Stimulated activated naive B cell treated with anti-CD40 and anti-IgM and Interleukin-4, amounts not matched to agents 10 μg/mL and 1 μg/mL and 100 μg/mL, for 72 hours (primary cell): ENCODE measurements at regions not wholly inside any gene's neighbourhood (a gene's known extent, or its start where the extent isn't known, plus 50 kb on each side); places are given as distances from the start of the nearest gene placed in this dataset.
"Not testable (repeated sequence)": the region's sequence is repeated elsewhere in the genome, so short reads cannot be mapped to it uniquely, and the experiment has no call there.

ENCODE experiments used
- ATAC-seq, 2 donors: fragments of 150-1000 bp; cut with Tn5 transposase; replicated peaks; 2 replicates each; pipeline ENCODE4 v1.10.0; 2021; ENCODE audit warnings: moderate library complexity in 1 of 2
- DNase-seq: peaks from one replicate; pipeline ENCODE4 v3.0.0; 2021
- H3K27ac Mint-ChIP-seq: one replicate; pipeline ENCODE4 v1.8.0; 2022; ENCODE audit warnings: mild to moderate bottlenecking, mixed read lengths
- H3K27me3 Mint-ChIP-seq, 2 donors: one replicate each; pipeline ENCODE4 v1.8.0; 2022; ENCODE audit warnings: mixed read lengths in 2 of 2
- H3K36me3 Mint-ChIP-seq, 2 donors: one replicate each; pipeline ENCODE4 v1.8.0; 2022; ENCODE audit warnings: mixed read lengths in 2 of 2, mild to moderate bottlenecking in 1 of 2
- H3K4me1 Mint-ChIP-seq, 2 donors: one replicate each; pipeline ENCODE4 v1.8.0; 2022; ENCODE audit warnings: mixed read lengths in 2 of 2, mild to moderate bottlenecking in 1 of 2
- H3K4me3 Mint-ChIP-seq, 2 donors: one replicate each; pipeline ENCODE4 v1.8.0; 2022; ENCODE audit warnings: mild to moderate bottlenecking in 2 of 2, mixed read lengths in 2 of 2, moderate library complexity in 1 of 2
- H3K9me3 Mint-ChIP-seq, 2 donors: one replicate each; pipeline ENCODE4 v1.8.0; 2022; ENCODE audit warnings: mixed read lengths in 2 of 2, mild to moderate bottlenecking in 1 of 2

DNA sequence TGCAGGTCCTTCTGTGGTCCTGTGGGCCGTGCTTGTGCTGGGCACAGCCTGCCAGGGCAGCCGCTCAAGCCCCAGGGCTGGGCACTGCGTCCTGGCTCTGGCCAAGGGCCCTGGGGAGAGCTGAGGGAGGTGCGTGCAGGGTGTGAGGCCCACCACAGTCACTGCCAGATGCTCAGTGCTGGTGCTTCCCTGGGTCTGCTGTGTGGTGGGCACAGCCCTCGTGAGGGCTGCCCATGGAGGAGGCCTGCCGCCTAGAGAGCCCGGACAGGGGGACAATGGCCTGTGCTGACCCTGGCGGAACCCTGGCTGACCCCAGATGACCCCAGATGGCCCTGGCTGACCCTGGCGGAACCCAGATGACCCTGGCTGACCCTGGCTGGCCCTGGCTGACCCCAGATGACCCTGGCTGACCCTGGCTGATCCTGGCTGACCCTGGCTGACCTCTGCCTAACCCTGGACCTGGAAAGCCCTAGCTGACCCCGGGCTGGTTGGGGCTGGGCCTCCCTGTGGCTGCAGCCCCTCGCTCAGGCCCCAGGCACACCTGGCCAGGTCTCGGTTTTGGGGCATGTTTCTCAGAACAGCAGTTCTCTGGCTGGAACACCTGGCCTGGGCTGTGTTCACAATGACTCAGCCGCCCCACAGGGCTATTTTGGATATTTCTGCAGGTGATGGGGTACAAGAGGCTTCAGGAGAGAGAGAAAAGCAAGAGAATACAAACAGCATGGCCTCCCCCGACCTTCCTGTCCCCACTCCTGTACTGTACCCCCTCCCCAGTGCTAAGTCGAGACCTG lies 55.4 kb downstream of the TMEM121 start:
- DNase-seq (peak; percentile 68), ATAC-seq (peak; percentile 39 to 42)
- peaks cover 49 to 72% of the 10 kb centered on the region in 2 donors for H3K4me1 Mint-ChIP-seq
- peaks cover 19 to 20% of the 10 kb centered on the region in 2 donors for H3K36me3 Mint-ChIP-seq
- peaks cover 5 to 13% of the 10 kb centered on the region in 2 donors for H3K9me3 Mint-ChIP-seq
- no peaks in the 10 kb centered on the region for H3K27me3 Mint-ChIP-seq
- H3K4me3 Mint-ChIP-seq: peak overlapping the region; percentile 38 to 43
- H3K27ac Mint-ChIP-seq: peak overlapping the region; percentile 100

DNA sequence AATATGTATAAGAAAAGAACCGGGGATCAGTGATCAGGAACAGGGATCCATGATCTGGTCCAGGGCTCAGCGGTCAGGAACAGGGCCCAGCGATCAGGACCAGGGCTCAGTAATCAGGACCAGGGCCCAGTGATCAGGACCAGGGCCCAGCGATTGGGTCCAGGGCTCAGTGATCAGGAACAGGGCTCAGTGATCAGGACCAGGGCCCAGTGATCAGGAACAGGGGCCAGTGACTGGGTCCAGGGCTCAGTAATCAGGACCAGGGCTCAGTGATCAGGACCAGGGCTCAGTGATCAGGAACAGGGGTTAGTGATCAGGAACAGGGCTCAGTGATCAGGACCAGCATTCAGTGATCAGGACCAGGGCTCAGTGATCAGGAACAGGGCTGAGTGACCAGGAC lies 56.3 kb downstream of the TMEM121 start:
- H3K27me3 Mint-ChIP-seq: no peaks in the 10 kb centered on the region
- no peak for DNase-seq

DNA sequence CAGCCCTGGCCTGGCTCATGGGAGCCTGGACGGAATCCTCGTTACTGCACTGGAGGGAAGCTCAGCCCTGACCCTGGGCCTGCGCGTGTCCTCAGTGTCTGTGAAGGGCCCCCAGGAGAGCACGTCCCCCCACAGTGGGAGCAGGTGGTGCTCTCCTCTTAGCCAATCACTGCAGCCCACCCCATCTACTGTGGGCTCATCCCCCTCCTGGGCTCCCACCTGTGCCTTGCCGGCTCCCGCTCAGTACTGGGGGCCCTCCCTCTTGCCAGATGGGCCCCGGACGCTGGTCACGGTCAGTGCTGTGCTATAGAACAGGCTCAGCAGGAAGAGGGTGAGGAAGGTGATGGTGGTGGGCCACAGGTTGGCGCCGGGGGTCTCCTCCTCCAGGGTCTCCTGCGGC lies 57.5 kb downstream of the TMEM121 start:
- ATAC-seq, H3K27me3 Mint-ChIP-seq, DNase-seq, H3K4me3 Mint-ChIP-seq: not testable (repeated sequence)
- peak overlapping the region; percentile 20 for H3K27ac Mint-ChIP-seq
- peaks cover 5 to 13% of the 10 kb centered on the region in 2 donors for H3K9me3 Mint-ChIP-seq
- peaks cover 10 to 13% of the 10 kb centered on the region in 2 donors for H3K36me3 Mint-ChIP-seq
- peaks cover 37 to 71% of the 10 kb centered on the region in 2 donors for H3K4me1 Mint-ChIP-seq

More for the DNA sequence above, 56.3 kb downstream of the TMEM121 start:
- ATAC-seq: no peak
- Mint-ChIP-seq H3K9me3 (peaks cover 5 to 13% of the 10 kb centered on the region in 2 donors), H3K4me3 (peak overlapping the region in 1 of 2 donors; percentile 44), H3K27ac (peak overlapping the region; percentile 100), H3K4me1 (peaks cover 45 to 68% of the 10 kb centered on the region in 2 donors), H3K36me3 (peaks cover 17 to 20% of the 10 kb centered on the region in 2 donors)

DNA sequence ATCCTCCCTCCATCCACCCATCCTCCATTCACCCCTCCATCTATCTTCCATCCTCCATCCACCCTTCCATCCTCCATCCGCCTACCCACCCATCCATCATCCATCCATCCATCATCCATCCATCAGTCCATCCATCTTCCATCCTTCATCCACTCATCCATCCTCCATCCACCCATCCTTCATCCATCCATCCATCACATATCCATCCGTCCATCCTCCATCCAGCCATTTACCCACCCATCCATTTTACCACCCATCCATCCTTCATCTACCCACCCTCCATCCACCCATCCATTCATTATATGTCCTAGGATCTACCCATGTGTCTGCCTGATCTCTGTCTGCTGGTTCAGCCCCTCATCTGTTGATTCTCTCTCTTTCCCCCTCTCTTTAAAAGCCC lies 58.9 kb downstream of the TMEM121 start:
- H3K36me3 Mint-ChIP-seq: peaks cover 10 to 13% of the 10 kb centered on the region in 2 donors
- not testable (repeated sequence) for ATAC-seq, DNase-seq, H3K27me3 Mint-ChIP-seq
- peaks cover 5 to 13% of the 10 kb centered on the region in 2 donors for H3K9me3 Mint-ChIP-seq
- H3K27ac Mint-ChIP-seq: peak overlapping the region; percentile 97
- peak overlapping the region; percentile 56 to 62 for H3K4me3 Mint-ChIP-seq
- H3K4me1 Mint-ChIP-seq: peaks cover 42 to 71% of the 10 kb centered on the region in 2 donors

DNA sequence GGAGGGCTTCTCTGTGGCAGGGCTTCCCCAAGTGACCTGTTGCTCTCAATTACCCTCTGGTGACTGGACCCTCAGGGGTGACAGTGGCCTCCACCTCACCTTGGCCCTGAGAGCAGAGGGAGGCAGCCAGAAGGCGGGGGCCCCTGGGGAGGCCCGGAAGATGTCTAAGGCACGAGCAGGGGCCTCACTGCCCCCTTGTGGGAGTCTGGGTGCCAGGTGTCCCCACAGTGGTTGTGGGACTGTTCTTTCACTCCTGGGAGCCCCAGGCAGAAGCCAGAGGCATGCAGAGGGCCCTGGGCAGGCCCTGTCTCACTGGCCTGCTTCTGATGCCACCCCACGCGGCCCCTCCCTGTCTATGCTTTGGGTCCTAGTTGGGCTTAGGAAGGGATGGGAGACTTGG lies 59.3 kb downstream of the TMEM121 start:
- peaks cover 10 to 13% of the 10 kb centered on the region in 2 donors for H3K36me3 Mint-ChIP-seq
- DNase-seq (peak; percentile 26), ATAC-seq (peak; percentile 44 to 58)
- peak overlapping the region; percentile 56 to 62 for H3K4me3 Mint-ChIP-seq
- H3K9me3 Mint-ChIP-seq: peaks cover 5 to 13% of the 10 kb centered on the region in 2 donors
- H3K4me1 Mint-ChIP-seq: peaks cover 39 to 67% of the 10 kb centered on the region in 2 donors
- peak overlapping the region; percentile 97 for H3K27ac Mint-ChIP-seq
- H3K27me3 Mint-ChIP-seq: not testable (repeated sequence)

DNA sequence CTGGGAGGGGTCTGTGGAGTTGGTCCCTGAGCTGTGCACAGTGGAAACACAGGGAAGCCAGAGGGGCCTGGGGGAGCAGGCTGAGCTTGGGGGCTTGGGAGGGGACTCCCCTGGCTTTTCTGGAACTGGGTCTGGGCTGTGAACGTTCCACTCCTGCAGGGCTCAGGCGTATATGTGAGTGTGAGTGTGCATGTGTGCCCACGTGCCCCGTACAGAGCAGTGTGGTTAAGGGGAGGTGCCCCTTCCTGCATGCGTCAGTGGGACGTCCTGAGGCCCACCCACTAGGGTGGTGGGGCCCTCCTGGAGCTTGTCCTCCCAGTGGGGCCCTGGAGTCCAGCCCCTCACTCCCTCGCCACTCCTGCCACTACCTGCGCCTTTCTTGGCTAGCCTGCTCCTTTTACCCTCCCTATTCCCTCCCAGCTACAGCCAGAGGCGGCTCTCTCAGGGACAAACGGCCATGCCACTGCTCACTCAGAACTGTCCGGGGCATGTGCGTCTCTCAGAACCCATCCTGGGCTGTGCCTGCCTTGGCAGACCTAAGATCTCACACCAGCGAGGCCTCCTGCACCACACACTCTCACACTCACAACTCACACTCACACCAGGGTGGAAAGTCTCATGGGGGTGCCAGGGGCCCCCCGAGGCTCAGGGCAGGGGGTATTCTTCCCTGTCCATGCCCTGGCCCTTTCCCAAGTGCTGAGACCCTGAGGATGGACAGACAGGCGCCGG lies 59.9 kb downstream of the TMEM121 start:
- H3K4me1 Mint-ChIP-seq: peaks cover 34 to 61% of the 10 kb centered on the region in 2 donors
- H3K4me3 Mint-ChIP-seq: peak overlapping the region; percentile 52 to 56
- peak overlapping the region; percentile 97 for H3K27ac Mint-ChIP-seq
- H3K27me3 Mint-ChIP-seq, DNase-seq: not testable (repeated sequence)
- H3K36me3 Mint-ChIP-seq: peaks cover 10 to 13% of the 10 kb centered on the region in 2 donors
- ATAC-seq: peak; percentile 82 to 85
- peaks cover 5 to 13% of the 10 kb centered on the region in 2 donors for H3K9me3 Mint-ChIP-seq

DNA sequence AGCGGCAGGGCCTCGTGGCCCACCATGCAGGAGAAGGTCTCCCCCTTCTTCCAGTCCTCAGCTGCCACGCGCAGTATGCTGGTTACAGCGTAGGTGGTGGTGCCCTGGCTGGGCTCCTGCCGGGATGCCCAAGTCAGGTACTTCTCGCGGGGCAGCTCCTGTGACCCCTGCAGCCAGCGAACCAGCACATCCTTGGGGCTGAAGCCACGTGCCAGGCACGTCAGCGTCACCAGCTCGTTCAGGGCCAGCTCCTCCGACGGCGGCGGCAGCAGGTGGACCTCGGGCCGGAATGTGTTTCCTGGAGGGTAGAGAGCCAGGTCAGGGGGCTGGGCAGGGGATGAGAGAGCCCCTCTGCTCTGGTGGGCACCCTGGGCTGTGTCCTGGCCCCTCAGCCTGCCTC lies 60.7 kb downstream of the TMEM121 start:
- not testable (repeated sequence) for H3K4me3 Mint-ChIP-seq, DNase-seq, ATAC-seq, H3K27me3 Mint-ChIP-seq
- H3K4me1 Mint-ChIP-seq: peaks cover 29 to 53% of the 10 kb centered on the region in 2 donors
- peaks cover 10 to 13% of the 10 kb centered on the region in 2 donors for H3K36me3 Mint-ChIP-seq
- H3K27ac Mint-ChIP-seq: peak overlapping the region; percentile 20
- peaks cover 5 to 13% of the 10 kb centered on the region in 2 donors for H3K9me3 Mint-ChIP-seq

DNA sequence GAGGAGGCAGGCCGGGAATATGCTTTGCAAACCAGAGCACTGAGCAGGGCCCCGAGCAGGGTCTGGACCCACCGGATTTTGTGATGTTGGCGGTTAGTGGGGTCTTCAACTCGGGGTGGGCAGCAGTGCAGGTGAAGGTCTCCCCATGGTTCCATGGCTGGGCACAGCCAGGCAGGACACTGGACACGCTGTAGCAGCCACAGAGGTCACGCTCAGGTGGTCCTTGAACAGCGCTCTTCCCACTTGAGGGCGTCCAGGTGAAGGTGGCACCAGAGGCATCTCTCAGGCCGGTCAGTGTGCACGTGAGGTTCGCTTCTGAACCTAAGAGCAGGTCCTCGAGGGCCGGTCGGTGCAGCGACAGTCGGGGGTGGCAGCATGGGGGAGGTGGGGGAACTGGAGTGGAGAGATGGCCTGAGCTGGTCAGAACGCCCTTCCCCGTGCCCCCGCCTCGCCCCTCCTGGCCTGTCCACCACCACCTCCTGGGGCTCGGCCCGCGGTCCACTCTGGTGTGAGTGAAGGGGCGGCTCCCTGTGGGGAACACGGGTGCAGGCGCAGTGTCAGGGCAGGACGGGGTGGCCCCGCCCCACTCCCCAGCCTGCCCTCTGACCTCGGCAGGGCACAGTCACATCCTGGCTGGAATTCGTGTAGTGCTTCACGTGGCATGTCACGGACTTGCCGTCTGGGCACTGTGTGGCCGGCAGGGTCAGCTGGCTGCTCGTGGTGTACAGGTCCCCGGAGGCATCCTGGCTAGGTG lies 61.3 kb downstream of the TMEM121 start:
- H3K27ac Mint-ChIP-seq: peak overlapping the region; percentile 20
- ATAC-seq, H3K27me3 Mint-ChIP-seq, H3K36me3 Mint-ChIP-seq, H3K4me3 Mint-ChIP-seq, DNase-seq: not testable (repeated sequence)
- peaks cover 24 to 47% of the 10 kb centered on the region in 2 donors for H3K4me1 Mint-ChIP-seq
- peaks cover 4 to 10% of the 10 kb centered on the region in 2 donors for H3K9me3 Mint-ChIP-seq

DNA sequence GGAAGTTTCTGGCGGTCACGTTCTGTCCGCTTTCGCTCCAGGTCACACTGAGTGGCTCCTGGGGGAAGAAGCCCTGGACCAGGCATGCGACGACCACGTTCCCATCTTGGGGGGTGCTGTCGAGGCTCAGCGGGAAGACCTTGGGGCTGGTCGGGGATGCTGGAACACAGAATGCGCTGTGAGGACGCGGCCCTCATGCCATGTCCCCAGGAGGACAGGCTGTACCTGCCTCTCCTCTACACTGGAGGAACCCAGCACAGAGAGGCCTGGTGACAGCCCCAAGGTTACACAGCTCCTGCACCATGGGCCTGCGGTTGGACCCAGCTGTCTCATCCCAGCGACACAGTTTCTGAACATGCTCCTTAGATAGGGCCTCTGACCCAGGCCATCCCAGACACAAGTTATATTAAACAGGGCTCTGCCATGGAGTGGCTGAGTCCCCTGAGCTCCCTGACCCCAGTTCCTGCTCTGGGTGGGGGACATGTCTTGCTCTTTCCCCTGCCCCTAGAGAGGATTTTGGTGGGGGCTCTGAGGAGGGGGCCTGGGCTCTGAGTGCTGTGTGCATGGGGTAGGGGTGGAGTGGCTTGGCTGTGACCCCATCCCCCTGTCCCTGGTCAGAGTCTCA lies 62.0 kb downstream of the TMEM121 start:
- no peak for DNase-seq
- Mint-ChIP-seq H3K9me3 (peaks cover 2 to 7% of the 10 kb centered on the region in 2 donors), H3K4me3 (no peak overlapping the region), H3K4me1 (peaks cover 20 to 43% of the 10 kb centered on the region in 2 donors), H3K27me3 (no peaks in the 10 kb centered on the region), H3K36me3 (peaks cover 6 to 7% of the 10 kb centered on the region in 2 donors), H3K27ac (no peak overlapping the region)
- ATAC-seq: no peak

DNA sequence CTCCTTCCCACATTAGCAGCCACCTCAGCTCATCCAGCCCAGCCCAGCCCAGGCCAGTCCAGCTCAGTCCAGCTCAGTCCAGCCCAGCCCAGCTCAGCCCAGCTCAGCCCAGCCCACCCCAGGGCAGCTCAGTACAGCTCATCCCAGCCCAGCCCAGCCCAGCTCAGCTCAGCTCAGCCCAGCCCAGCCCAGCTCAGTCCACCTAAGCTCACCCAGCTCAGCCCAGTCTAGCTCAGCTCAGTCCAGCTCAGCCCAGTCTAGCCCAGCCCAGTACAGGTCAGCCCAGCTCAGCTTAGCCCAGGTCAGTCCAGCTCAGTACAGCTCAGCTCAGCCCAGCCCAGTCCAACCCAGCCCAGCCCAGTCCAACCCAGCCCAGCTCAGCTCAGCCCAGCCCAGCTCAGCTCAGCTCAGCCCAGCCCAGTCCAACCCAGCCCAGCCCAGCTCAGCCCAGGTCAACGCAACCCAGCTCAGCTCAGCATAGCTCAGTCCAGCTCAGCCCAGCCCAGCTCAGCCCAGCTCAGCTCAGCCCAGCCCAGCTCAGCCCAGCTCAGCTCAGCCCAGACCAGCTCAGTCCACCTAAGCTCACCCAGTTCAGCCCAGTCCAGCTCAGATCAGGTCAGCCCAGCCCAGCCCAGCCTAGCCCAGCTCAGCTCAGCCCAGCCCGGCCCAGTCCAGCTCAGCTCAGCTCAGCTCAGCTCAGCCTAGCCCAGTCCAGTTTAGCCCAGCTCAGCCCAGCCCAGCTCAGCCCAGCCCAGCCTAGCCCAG lies 63.0 kb downstream of the TMEM121 start:
- H3K27me3 Mint-ChIP-seq: no peaks in the 10 kb centered on the region
- peak overlapping the region; percentile 89 for H3K27ac Mint-ChIP-seq
- H3K9me3 Mint-ChIP-seq: peaks cover 2 to 7% of the 10 kb centered on the region in 2 donors
- DNase-seq (no peak), ATAC-seq (no peak)
- peaks cover 6 to 7% of the 10 kb centered on the region in 2 donors for H3K36me3 Mint-ChIP-seq
- H3K4me3 Mint-ChIP-seq: peak overlapping the region in 1 of 2 donors; percentile 21
- H3K4me1 Mint-ChIP-seq: peaks cover 20 to 43% of the 10 kb centered on the region in 2 donors

DNA sequence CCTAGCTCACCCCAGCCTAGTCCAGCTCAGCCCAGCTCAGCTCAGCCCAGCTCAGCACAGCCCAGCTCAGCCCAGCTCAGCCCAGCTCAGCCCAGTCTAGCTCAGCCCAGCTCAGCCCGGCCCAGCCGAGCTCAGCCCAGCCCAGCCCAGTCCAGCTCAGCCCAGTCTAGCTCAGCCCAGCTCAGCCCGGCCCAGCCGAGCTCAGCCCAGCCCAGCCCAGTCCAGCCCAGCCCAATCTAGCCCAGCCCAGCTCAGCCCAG lies 63.5 kb downstream of the TMEM121 start:
- H3K4me3 Mint-ChIP-seq, DNase-seq, H3K9me3 Mint-ChIP-seq, H3K36me3 Mint-ChIP-seq, H3K27me3 Mint-ChIP-seq, ATAC-seq: not testable (repeated sequence)
- Mint-ChIP-seq H3K4me1 (peaks cover 19 to 40% of the 10 kb centered on the region in 2 donors), H3K27ac (peak overlapping the region; percentile 89)

DNA sequence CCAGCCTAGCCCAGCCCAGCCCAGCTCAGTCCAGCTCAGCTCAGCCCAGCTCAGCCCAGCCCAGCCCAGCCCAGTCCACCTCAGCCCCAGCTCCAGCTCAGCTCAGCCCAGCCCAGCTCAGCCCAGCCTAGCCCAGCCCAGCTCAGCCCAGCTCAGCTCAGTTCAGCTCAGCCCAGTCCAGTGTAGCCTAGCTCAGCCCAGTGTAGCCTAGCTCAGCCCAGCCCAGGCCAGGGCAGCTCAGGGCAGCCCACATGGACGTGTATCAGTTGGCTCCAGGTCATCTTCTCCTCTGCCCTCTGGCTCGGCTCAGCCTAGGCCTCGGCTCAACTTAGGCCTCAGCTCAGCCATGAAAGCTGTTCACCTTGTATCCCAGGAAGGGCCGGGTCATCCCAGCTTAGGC lies 64.7 kb downstream of the TMEM121 start:
- ATAC-seq: no peak
- no peak overlapping the region for H3K4me3 Mint-ChIP-seq

DNA sequence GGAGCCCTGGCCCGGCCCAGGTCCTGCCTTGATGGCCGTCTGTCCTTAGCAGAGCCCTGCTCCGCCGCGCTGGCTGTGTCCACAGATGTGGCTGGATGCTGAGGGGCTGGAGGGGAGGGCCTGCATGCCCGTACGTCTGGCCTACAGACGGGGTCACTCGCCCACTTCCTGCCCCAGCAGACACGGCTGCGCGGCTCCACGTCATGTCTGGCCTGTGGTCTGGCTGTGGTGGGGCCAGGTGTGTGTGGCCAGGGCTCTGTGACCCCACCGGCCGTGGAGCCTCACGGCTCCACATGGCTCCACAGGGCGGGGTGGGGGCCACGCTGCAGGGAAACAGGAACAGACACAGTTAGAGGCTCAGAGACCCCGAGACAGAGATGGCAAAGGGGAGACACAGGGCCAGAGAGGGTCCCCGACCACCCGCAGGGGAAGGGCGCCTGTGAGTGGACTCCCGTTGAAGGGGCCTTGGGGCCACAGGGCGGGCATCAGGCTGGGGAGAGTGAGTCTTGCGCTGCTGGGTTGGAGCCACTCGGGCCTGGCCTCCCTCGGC lies 65.5 kb downstream of the TMEM121 start:
- H3K36me3 Mint-ChIP-seq, H3K27ac Mint-ChIP-seq, DNase-seq, H3K4me3 Mint-ChIP-seq, H3K9me3 Mint-ChIP-seq, H3K27me3 Mint-ChIP-seq: not testable (repeated sequence)
- ATAC-seq: peak; percentile 28 to 48
- H3K4me1 Mint-ChIP-seq: peaks cover 9 to 27% of the 10 kb centered on the region in 2 donors

More for the DNA sequence above, 64.7 kb downstream of the TMEM121 start:
- Mint-ChIP-seq H3K27me3 (no peaks in the 10 kb centered on the region), H3K4me1 (peaks cover 10 to 28% of the 10 kb centered on the region in 2 donors), H3K9me3 (no peaks in the 10 kb centered on the region), H3K27ac (peak overlapping the region; percentile 87), H3K36me3 (peaks cover 0 to 6% of the 10 kb centered on the region in 2 donors)
- DNase-seq: no peak
